ENCODE measurements at regions not wholly inside any gene's neighbourhood (a gene's known extent, or its start where the extent isn't known, plus 50 kb on each side); places are given as distances from the start of the nearest gene placed in this dataset.

DNA sequence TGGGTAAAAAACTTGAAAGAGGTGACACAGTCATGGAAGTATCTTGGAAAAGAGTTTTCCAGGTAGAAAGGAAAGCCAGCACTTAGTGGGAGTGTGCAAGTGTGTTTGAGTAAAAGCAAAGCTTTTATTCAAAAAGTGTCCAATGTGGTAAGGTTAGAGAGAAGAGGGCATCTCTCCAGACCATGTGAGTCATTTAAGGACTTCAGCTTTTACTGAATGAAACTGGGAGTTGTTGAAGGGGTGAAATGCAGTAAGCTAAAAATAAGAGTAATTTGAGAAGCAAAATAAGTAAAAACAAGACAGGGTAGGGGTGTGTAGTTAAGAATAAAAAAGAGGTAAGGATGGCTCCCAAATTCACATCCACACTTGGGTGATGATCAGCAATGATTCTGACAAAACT lies 238.9 kb downstream of the SLC7A11 start:
- Mint-ChIP-seq H3K4me3 (no peak overlapping the region), H3K9me3 (peaks cover 3% of the 10 kb centered on the region), H3K4me1 (ENCODE audit: low read depth) (no peaks in the 10 kb centered on the region), H3K27me3 (no peaks in the 10 kb centered on the region), H3K27ac (no peak overlapping the region), H3K36me3 (no peaks in the 10 kb centered on the region)
- intact Hi-C loops (cut with micrococcal nuclease): no loop called here
- CTCF ChIA-PET: no interaction called here
- POLR2A ChIA-PET: no interaction called here
- no peak for DNase-seq

DNA sequence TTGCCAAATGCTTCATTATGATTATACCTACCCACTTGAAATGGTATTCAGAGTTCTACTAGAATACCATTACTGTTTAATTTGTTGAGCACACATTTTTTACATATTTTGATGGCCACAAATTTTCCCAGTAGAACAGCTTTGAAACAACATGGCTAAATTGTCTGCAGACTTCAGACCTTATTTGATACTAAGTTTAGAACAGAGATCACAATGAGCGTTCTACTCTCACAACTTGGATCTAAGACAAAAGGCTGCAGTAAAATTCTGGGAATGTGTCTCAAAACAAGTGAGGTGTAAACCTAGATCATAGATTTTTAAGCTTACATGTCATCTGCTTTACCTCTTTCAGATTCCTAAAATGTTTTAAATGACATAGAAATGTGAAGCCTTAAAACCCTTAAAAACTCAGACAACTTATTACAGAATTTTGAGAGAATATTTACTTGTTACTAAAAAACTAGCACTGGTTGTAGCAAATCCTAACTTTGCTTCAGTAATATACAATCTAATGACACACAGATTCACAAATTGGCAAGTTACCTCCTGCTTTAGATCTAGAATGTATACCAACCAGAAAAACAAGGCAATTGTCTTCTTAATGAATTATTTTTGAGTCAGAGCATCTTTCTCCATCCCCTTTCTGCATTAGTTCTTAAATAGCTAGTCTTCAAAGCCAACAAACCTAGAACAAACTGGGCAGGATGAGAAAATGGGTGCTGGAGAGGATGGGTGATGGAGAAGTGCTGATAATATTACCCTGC lies 243.3 kb downstream of the SLC7A11 start:
- Mint-ChIP-seq H3K27me3 (no peaks in the 10 kb centered on the region), H3K27ac (no peak overlapping the region), H3K4me3 (no peak overlapping the region), H3K9me3 (peaks cover 5% of the 10 kb centered on the region), H3K4me1 (ENCODE audit: low read depth) (no peaks in the 10 kb centered on the region), H3K36me3 (no peaks in the 10 kb centered on the region)
- ChIA-PET CTCF (no interaction called here), POLR2A (no interaction called here)
- no peak for DNase-seq
- intact Hi-C loops (cut with micrococcal nuclease): no loop called here

DNA sequence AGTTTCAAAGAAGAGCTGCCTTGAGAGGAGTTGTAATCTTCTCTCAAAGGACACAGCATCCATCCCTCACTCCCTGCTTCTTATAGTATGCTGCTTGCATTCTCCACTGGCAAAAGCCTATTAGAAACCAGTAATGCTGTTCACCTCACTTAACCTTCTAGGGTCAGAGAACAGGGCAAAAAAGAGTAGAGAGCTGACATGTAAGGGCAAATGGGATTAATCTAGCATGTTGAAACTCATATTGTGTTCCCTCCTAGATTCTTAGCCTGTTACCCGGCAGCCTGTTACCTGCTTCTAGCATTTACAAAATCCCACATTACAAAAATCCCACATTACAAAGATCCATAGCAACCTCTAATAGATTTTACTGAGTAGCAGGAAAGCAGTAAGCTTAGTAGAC lies 244.7 kb downstream of the SLC7A11 start:
- Mint-ChIP-seq H3K27me3 (no peaks in the 10 kb centered on the region), H3K9me3 (peaks cover 4% of the 10 kb centered on the region), H3K4me3 (no peak overlapping the region), H3K36me3 (no peaks in the 10 kb centered on the region), H3K4me1 (ENCODE audit: low read depth) (no peaks in the 10 kb centered on the region), H3K27ac (no peak overlapping the region)
- intact Hi-C loops (cut with micrococcal nuclease): no loop called here
- ChIA-PET POLR2A (no interaction called here), CTCF (no interaction called here)
- DNase-seq: no peak

DNA sequence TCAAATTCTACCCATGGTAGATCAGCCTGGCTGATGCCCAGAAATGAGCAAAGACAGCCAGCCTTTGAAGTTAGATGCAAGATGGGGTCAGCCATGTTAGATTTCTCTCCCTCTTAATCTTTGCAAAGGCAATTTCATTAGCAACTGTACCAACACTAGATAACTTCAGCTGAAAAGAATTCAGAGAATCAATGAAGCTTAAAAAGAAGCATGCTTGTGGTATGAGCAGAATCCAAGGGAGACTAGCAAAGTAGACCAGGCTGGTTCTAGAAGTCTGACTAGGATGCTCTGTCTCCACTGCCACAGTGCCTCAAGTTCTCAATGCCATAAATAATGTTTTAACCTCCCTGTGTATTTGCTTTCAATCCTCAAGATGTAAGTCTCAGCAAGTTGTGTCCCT lies 247.3 kb downstream of the SLC7A11 start:
- H3K9me3 Mint-ChIP-seq: peaks cover 4% of the 10 kb centered on the region
- POLR2A ChIA-PET: no interaction called here

DNA sequence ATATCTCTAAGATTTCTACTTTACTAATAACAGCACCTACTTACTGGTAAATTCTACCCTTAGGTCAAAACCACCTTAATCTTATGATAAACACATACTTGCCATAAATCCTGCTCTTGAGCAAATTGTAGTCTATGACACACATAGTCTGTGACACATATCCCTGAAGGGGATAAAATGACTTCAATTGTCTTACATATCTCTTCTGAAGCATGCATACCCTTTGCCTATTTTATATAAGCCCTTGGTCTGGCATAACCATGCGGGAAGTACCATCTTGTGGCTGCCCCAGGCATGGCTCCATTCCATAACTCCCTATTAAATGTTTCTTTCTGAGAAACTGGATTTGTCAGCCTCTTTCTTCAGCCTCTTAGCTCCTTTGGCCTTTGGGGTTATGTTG lies 248.9 kb downstream of the SLC7A11 start:
- CTCF ChIA-PET: no interaction called here

More for the DNA sequence above, 247.3 kb downstream of the SLC7A11 start:
- CTCF ChIA-PET: no interaction called here
- H3K27ac Mint-ChIP-seq: no peak overlapping the region
- intact Hi-C loops (cut with micrococcal nuclease): no loop called here
- H3K4me1 Mint-ChIP-seq (ENCODE audit: low read depth): no peaks in the 10 kb centered on the region
- no peaks in the 10 kb centered on the region for H3K36me3 Mint-ChIP-seq
- H3K27me3 Mint-ChIP-seq: no peaks in the 10 kb centered on the region
- no peak overlapping the region for H3K4me3 Mint-ChIP-seq
- no peak for DNase-seq

DNA sequence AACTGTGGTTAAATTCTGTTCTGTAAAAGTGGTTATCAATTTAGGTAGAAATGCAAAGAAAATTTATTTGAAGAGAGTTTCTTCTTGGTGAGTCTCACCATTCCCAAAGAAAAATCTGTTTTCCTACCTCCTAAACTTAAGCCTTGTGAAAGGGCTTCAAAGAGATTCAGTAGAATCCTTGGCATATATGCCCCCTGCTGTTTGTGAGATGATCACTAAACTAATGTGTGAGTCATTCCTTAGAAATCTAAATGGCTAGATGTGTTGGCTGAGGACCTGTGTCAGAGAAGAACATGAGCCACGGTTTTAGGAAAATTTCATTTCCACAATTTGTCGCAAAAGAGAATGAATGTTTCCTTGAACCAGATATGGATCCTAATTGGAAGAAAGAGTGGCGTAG lies 260.9 kb downstream of the SLC7A11 start:
- Mint-ChIP-seq H3K27ac (no peak overlapping the region), H3K36me3 (no peaks in the 10 kb centered on the region), H3K9me3 (no peaks in the 10 kb centered on the region), H3K4me1 (ENCODE audit: low read depth) (no peaks in the 10 kb centered on the region), H3K4me3 (no peak overlapping the region), H3K27me3 (no peaks in the 10 kb centered on the region)
- ChIA-PET POLR2A (no interaction called here), CTCF (no interaction called here)
- DNase-seq: no peak
- intact Hi-C loops (cut with micrococcal nuclease): no loop called here

More for the DNA sequence above, 248.9 kb downstream of the SLC7A11 start:
- H3K36me3 Mint-ChIP-seq: no peaks in the 10 kb centered on the region
- H3K4me1 Mint-ChIP-seq (ENCODE audit: low read depth): no peaks in the 10 kb centered on the region
- H3K9me3 Mint-ChIP-seq: peaks cover 4% of the 10 kb centered on the region
- no peak overlapping the region for H3K4me3 Mint-ChIP-seq
- POLR2A ChIA-PET: no interaction called here
- intact Hi-C loops (cut with micrococcal nuclease): no loop called here
- DNase-seq: no peak
- no peak overlapping the region for H3K27ac Mint-ChIP-seq
- no peaks in the 10 kb centered on the region for H3K27me3 Mint-ChIP-seq

DNA sequence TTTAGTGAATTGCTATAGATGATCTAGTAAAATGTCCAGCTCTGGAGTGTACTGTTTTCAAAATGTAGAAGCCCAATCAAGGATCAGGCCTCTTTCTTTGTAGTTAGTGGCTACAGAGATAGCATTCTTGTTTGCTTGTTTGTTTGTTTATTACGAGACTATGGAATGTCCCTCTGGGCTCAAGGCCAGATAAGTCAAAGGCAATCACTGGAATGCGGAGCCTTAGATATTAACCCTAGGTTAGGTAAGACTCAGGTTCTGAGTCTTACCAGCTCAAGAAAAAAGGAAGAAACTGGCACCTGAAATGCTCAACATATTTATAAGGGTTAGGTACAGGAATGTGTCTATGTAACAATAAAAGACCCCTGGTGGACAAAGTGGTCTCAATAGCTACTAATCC lies 261.5 kb downstream of the SLC7A11 start:
- CTCF ChIA-PET: no interaction called here
- Mint-ChIP-seq H3K27ac (no peak overlapping the region), H3K36me3 (no peaks in the 10 kb centered on the region), H3K9me3 (no peaks in the 10 kb centered on the region), H3K27me3 (no peaks in the 10 kb centered on the region), H3K4me3 (no peak overlapping the region), H3K4me1 (ENCODE audit: low read depth) (no peaks in the 10 kb centered on the region)
- DNase-seq: no peak
- POLR2A ChIA-PET: no interaction called here
- intact Hi-C loops (cut with micrococcal nuclease): no loop called here

DNA sequence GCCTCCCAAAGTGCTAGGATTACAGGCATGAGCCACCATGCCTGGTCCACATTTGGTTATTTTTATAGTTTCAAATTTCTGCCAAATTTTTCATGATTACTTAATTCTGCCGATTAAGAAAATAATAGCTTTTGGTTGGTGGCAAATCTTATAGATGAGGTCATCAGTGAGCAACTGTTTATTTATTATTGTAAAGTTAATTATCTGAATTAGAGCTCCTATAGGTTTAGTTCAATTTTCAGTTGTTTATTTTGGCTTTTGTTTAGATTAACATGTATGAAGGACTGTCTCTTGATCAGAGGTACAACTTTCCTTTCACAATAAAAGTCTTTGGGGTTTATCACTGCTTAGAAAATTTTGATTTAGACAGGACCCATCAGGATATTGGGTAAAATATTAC lies 262.2 kb downstream of the SLC7A11 start:
- H3K36me3 Mint-ChIP-seq: no peaks in the 10 kb centered on the region
- H3K9me3 Mint-ChIP-seq: no peaks in the 10 kb centered on the region
- H3K4me3 Mint-ChIP-seq: no peak overlapping the region
- POLR2A ChIA-PET: no interaction called here
- DNase-seq: no peak
- intact Hi-C loops (cut with micrococcal nuclease): no loop called here
- H3K4me1 Mint-ChIP-seq (ENCODE audit: low read depth): no peaks in the 10 kb centered on the region
- H3K27ac Mint-ChIP-seq: no peak overlapping the region
- CTCF ChIA-PET: no interaction called here
- no peaks in the 10 kb centered on the region for H3K27me3 Mint-ChIP-seq

DNA sequence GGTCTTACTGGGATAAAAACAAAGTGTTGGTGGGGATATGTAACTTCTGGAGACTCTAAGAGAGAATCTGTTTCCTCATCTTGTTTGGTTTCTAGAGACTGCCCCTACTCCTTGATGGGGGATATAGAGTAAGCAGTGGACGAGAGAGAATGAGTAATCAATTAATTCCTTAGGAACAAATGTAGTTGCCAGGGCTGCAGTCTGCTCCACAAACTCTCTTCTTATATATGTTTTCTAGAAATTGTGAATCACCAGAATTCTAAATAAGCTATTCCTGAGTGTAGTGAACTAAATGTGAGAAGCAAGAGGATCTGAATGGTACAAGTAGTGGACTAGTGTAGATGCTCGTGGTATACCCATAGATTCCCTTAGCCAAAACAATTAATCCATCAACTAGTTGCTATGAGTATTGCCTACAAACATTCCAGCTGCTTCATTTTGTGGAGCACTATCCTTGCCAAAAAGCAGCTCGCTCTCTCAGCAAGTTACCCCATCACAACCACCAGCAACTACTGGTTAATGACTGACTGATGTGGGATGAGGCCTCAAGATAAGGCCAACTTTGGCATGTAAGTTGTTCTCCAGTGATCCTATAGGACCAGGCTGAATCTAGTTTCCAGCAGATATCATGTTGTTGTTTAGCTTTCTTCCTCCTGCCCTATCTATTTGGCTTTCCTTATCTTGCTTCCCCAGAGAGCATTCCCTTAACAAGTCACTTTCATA lies 273.0 kb downstream of the SLC7A11 start:
- DNase-seq: no peak
- Mint-ChIP-seq H3K36me3 (no peaks in the 10 kb centered on the region), H3K27me3 (no peaks in the 10 kb centered on the region), H3K27ac (no peak overlapping the region), H3K4me3 (no peak overlapping the region), H3K9me3 (peaks cover 14% of the 10 kb centered on the region), H3K4me1 (ENCODE audit: low read depth) (no peaks in the 10 kb centered on the region)
- CTCF ChIA-PET: no interaction called here
- POLR2A ChIA-PET: no interaction called here
- intact Hi-C loops (cut with micrococcal nuclease): no loop called here

DNA sequence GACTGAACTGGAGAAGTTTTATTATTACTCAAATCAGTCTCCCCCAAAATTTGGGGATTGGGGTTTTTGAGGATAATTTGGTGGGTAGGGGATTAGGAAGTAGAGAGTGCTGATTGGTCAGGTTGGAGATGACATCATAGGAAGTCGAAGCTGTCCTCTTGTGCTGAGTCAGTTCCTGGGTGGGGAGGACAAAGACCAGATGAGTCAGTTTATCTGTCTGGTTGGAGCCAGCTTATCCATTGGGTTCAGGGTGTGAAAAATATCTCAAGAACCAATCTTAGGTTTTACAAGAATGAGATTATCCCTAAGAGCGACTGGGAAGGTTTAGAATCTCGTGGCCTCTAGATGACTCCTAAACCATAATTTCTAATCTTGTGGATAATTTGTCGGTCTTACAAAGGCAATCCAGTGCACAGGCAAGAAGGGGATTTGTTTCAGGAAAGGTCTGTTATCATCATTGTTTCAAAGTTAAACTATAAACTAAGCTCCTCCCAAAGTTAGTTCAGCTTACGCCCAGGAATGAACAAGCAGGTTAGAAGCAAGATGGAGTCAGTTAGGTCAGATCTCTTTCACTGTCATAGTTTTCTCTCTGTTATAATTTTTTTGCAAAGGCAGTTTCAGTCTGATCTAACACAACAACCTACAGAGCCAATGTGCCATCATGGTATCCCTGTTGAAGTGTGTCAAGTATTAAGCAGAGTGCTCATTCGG lies 274.5 kb downstream of the SLC7A11 start:
- Mint-ChIP-seq H3K27me3 (no peaks in the 10 kb centered on the region), H3K4me3 (no peak overlapping the region), H3K4me1 (ENCODE audit: low read depth) (no peaks in the 10 kb centered on the region), H3K27ac (no peak overlapping the region), H3K36me3 (no peaks in the 10 kb centered on the region), H3K9me3 (peaks cover 14% of the 10 kb centered on the region)
- CTCF ChIA-PET: no interaction called here
- intact Hi-C loops (cut with micrococcal nuclease): no loop called here
- DNase-seq: no peak
- POLR2A ChIA-PET: no interaction called here

DNA sequence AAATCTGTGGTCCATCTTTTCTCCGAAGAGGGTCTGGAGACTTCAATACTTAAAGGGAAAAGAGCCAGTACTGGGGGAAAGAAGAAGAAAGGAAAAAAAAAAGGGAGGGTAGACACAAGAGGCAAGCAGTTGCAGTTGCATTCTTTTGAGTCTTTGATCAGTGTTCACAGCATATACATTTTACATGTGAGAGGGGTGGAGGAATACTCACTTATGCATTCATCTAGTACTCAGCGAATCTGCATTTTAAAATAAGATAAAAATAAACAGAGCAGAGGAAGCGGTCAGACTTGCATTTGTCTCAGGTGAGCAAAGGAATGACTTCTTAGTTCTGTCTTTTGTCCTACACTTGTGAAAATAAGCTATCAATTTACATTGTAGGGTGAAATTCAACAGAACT lies 275.6 kb downstream of the SLC7A11 start:
- Mint-ChIP-seq H3K27me3 (no peaks in the 10 kb centered on the region), H3K4me1 (ENCODE audit: low read depth) (no peaks in the 10 kb centered on the region), H3K36me3 (no peaks in the 10 kb centered on the region), H3K9me3 (peaks cover 13% of the 10 kb centered on the region), H3K4me3 (no peak overlapping the region), H3K27ac (no peak overlapping the region)
- ChIA-PET CTCF (no interaction called here), POLR2A (no interaction called here)
- no peak for DNase-seq
- intact Hi-C loops (cut with micrococcal nuclease): no loop called here

DNA sequence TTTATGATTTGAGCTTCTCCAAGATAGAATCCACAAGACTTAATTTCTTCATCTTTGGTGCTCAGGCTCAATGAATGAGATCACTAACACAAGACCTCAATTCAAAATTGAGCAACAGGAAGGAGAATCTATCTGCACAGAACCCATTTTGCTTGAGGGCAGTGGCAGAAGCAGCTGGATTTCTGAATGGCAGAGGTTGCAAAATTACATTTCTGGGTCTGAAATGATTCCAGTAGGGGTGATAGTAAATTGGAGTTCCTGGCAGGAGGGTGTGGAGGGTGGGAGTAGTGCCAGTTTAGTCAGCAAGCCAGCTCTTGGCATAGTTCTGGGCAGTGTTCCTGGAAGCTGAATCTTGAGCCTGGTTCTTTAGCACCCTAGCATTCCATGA lies 281.1 kb downstream of the SLC7A11 start:
- H3K4me3 Mint-ChIP-seq: no peak overlapping the region
- H3K9me3 Mint-ChIP-seq: peaks cover 4% of the 10 kb centered on the region
- no peaks in the 10 kb centered on the region for H3K27me3 Mint-ChIP-seq
- no peaks in the 10 kb centered on the region for H3K36me3 Mint-ChIP-seq
- intact Hi-C loops (cut with micrococcal nuclease): no loop called here
- H3K4me1 Mint-ChIP-seq (ENCODE audit: low read depth): no peaks in the 10 kb centered on the region
- no peak for DNase-seq
- POLR2A ChIA-PET: no interaction called here
- CTCF ChIA-PET: no interaction called here
- no peak overlapping the region for H3K27ac Mint-ChIP-seq

Measured in activated CD4-positive, alpha-beta memory T cell treated with anti-CD3 and anti-CD28 coated beads for 36 hours (primary cell).